WTC11 (cell line): ENCODE measurements at regions not wholly inside any gene's neighbourhood (a gene's known extent, or its start where the extent isn't known, plus 50 kb on each side); places are given as distances from the start of the nearest gene placed in this dataset.

ENCODE experiments used
- ATAC-seq: fragments of 200-7000 bp; cut with Tn5 transposase; 2 replicates; pipeline ENCODE4 v1.10.0; 2021; ENCODE audit warnings: mild to moderate bottlenecking, moderate library complexity
- CTCF ChIA-PET: fragments of 300-600 bp; sonication (Branson Sonifier 250); formaldehyde crosslinking; loops from one replicate; lab custom pipeline; 2021; ENCODE audit warnings: antibody characterized with exemption; lab: Charles Lee
- POLR2A ChIA-PET: fragments of 350-600 bp; sonication (Branson Sonifier 250); formaldehyde crosslinking; loops from one replicate; lab custom pipeline; 2021; ENCODE audit warnings: antibody characterized with exemption; lab: Charles Lee
- DNase-seq: peaks from one replicate; pipeline ENCODE4 v3.0.0; 2021; ENCODE audit warnings: low spot score
- H3K27ac Mint-ChIP-seq: 2 replicates; pipeline ENCODE4 v1.8.0; 2021; ENCODE audit warnings: mixed read lengths
- H3K27me3 Mint-ChIP-seq: 2 replicates; pipeline ENCODE4 v1.8.0; 2021; ENCODE audit warnings: low read depth, mild to moderate bottlenecking, moderate library complexity, mixed read lengths
- H3K36me3 Mint-ChIP-seq: 2 replicates; pipeline ENCODE4 v1.8.0; 2021; ENCODE audit warnings: mixed read lengths
- H3K4me1 Mint-ChIP-seq: 2 replicates; pipeline ENCODE4 v1.8.0; 2022; ENCODE audit warnings: mixed read lengths
- H3K4me3 Mint-ChIP-seq: 2 replicates; pipeline ENCODE4 v1.8.0; 2021; ENCODE audit warnings: mild to moderate bottlenecking, moderate library complexity, mixed read lengths
- H3K9me3 Mint-ChIP-seq: 2 replicates; pipeline ENCODE4 v1.8.0; 2021; ENCODE audit warnings: mixed read lengths
- AR ChIP-seq: fragments of 250-450 bp; sonication (Bioruptor Pico); IDR thresholded peaks from 2 replicates; pipeline ENCODE4 v1.9.0; 2021; ENCODE audit warnings: mild to moderate bottlenecking
- ARID4B ChIP-seq: sonication (generic); formaldehyde crosslinking; IDR thresholded peaks from 2 replicates; pipeline ENCODE4 v1.8.0; 2023; ENCODE audit warnings: missing genetic modification reagents, mild to moderate bottlenecking, borderline replicate concordance
- E2F5 ChIP-seq: sonication (generic); formaldehyde crosslinking; IDR thresholded peaks from 2 replicates; pipeline ENCODE4 v1.8.1; 2022; ENCODE audit warnings: mild to moderate bottlenecking, moderate library complexity, missing genetic modification reagents
- ELF4 ChIP-seq: sonication (generic); formaldehyde crosslinking; IDR thresholded peaks from 2 replicates; pipeline ENCODE4 v1.8.1; 2022; ENCODE audit warnings: low read depth, mild to moderate bottlenecking, moderate library complexity, missing genetic modification reagents
- EMX1 ChIP-seq: fragments of 250-450 bp; sonication (Bioruptor Pico); IDR thresholded peaks from 2 replicates; pipeline ENCODE4 v1.8.0; 2021; ENCODE audit warnings: mild to moderate bottlenecking
- ETV6 ChIP-seq: sonication (generic); formaldehyde crosslinking; IDR thresholded peaks from 2 replicates; pipeline ENCODE4 v1.8.1; 2022; ENCODE audit warnings: mild to moderate bottlenecking, missing genetic modification reagents
- FOXK1 ChIP-seq: sonication (generic); formaldehyde crosslinking; IDR thresholded peaks from 2 replicates; pipeline ENCODE4 v1.8.0; 2022; ENCODE audit warnings: mild to moderate bottlenecking, moderate library complexity, missing genetic modification reagents
- JUN ChIP-seq: sonication (generic); formaldehyde crosslinking; IDR thresholded peaks from 2 replicates; pipeline ENCODE4 v1.8.0; 2023; ENCODE audit warnings: mild to moderate bottlenecking, missing genetic modification reagents
- NFE2L1 ChIP-seq: sonication (generic); formaldehyde crosslinking; IDR thresholded peaks from 2 replicates; pipeline ENCODE4 v1.8.1; 2023; ENCODE audit warnings: missing genetic modification reagents
- RORB ChIP-seq: fragments of 250-450 bp; sonication (Bioruptor Pico); IDR thresholded peaks from 2 replicates; pipeline ENCODE4 v1.9.0; 2021; ENCODE audit warnings: mild to moderate bottlenecking
- SOX15 ChIP-seq: fragments of 250-450 bp; sonication (Bioruptor Pico); IDR thresholded peaks from 2 replicates; pipeline ENCODE4 v1.9.0; 2021; ENCODE audit warnings: mild to moderate bottlenecking
- TEAD4 ChIP-seq: sonication (generic); formaldehyde crosslinking; IDR thresholded peaks from 2 replicates; pipeline ENCODE4 v1.8.0; 2022; ENCODE audit warnings: mild to moderate bottlenecking, missing genetic modification reagents
- ZBTB43 ChIP-seq: sonication (generic); formaldehyde crosslinking; IDR thresholded peaks from 2 replicates; pipeline ENCODE4 v1.8.1; 2023; ENCODE audit warnings: mild to moderate bottlenecking, missing genetic modification reagents
- ZNF263 ChIP-seq: sonication (generic); formaldehyde crosslinking; IDR thresholded peaks from 2 replicates; pipeline ENCODE4 v1.8.1; 2022; ENCODE audit warnings: low read depth, mild to moderate bottlenecking, moderate library complexity, missing genetic modification reagents
- ZNF416 ChIP-seq: fragments of 250-450 bp; sonication (Bioruptor Pico); IDR thresholded peaks from 2 replicates; pipeline ENCODE4 v1.9.0; 2021; ENCODE audit warnings: mild to moderate bottlenecking, inconsistent platforms
- ZNF425 ChIP-seq: fragments of 250-450 bp; sonication (Bioruptor Pico); conservative IDR thresholded peaks from 2 replicates; pipeline ENCODE4 v1.9.0; 2021; ENCODE audit warnings: mild to moderate bottlenecking
- ZNF671 ChIP-seq: fragments of 250-450 bp; sonication (Bioruptor Pico); IDR thresholded peaks from 2 replicates; pipeline ENCODE4 v1.8.0; 2021; ENCODE audit warnings: mild to moderate bottlenecking
- TF ChIP-seq, protein P1 (sequence below): fragments of 250-450 bp; sonication (Bioruptor Pico); IDR thresholded peaks from 2 replicates; pipeline ENCODE4 v1.9.0; 2021; ENCODE audit warnings: mild to moderate bottlenecking
- TF ChIP-seq, protein P2 (sequence below): sonication (generic); formaldehyde crosslinking; IDR thresholded peaks from 2 replicates; pipeline ENCODE4 v1.8.0; 2023; ENCODE audit warnings: missing genetic modification reagents

GRCh38 chr1:105483436-105483835 lies 1573.0 kb upstream of the PRMT6 start (continued):
- no peak for TF ChIP-seq E2F5 (CRISPR knock-in tag)
- TF ChIP-seq RORB, result no peak
- TF ChIP-seq TEAD4 (CRISPR knock-in tag), result no peak
- TF ChIP-seq, protein P1, sequence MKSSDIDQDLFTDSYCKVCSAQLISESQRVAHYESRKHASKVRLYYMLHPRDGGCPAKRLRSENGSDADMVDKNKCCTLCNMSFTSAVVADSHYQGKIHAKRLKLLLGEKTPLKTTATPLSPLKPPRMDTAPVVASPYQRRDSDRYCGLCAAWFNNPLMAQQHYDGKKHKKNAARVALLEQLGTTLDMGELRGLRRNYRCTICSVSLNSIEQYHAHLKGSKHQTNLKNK, result no peak
- TF ChIP-seq ZNF425 (CRISPR knock-in tag), result no peak
- no peak for TF ChIP-seq AR (CRISPR knock-in tag)
- no peak for TF ChIP-seq NFE2L1 (CRISPR knock-in tag)
- TF ChIP-seq ZBTB43 (CRISPR knock-in tag), result no peak
- no peak for TF ChIP-seq ZNF671 (CRISPR knock-in tag)
- no peak for TF ChIP-seq JUN
- TF ChIP-seq SOX15 (CRISPR knock-in tag), result no peak

GRCh38 chr1:105485207-105485606 lies 1571.3 kb upstream of the PRMT6 start:
- no peak for DNase-seq
- Mint-ChIP-seq H3K27ac (no peak overlapping the region), H3K36me3 (no peaks in the 10 kb centered on the region), H3K9me3 (peaks cover 13% of the 10 kb centered on the region), H3K4me1 (peaks cover 8% of the 10 kb centered on the region), H3K27me3 (no peaks in the 10 kb centered on the region), H3K4me3 (no peak overlapping the region)
- no peak for TF ChIP-seq FOXK1 (CRISPR knock-in tag)
- TF ChIP-seq ZNF425 (CRISPR knock-in tag), result no peak
- TF ChIP-seq, protein P2, sequence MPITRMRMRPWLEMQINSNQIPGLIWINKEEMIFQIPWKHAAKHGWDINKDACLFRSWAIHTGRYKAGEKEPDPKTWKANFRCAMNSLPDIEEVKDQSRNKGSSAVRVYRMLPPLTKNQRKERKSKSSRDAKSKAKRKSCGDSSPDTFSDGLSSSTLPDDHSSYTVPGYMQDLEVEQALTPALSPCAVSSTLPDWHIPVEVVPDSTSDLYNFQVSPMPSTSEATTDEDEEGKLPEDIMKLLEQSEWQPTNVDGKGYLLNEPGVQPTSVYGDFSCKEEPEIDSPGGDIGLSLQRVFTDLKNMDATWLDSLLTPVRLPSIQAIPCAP (CRISPR knock-in tag), result no peak
- TF ChIP-seq ZNF263 (CRISPR knock-in tag), result no peak
- no peak for TF ChIP-seq EMX1
- TF ChIP-seq ETV6 (CRISPR knock-in tag), result no peak
- TF ChIP-seq ELF4 (CRISPR knock-in tag), result no peak
- TF ChIP-seq ZNF416 (CRISPR knock-in tag), result no peak
- TF ChIP-seq ARID4B (CRISPR knock-in tag), result no peak
- POLR2A ChIA-PET, result no interaction called here
- no peak for ATAC-seq
- CTCF ChIA-PET, result no interaction called here
